ENCODE measurements at regions not wholly inside any gene's neighbourhood (a gene's known extent, or its start where the extent isn't known, plus 50 kb on each side); places are given as distances from the start of the nearest gene placed in this dataset.

GRCh38 chr1:25031601-25031965 is 101.5 kb upstream of the RUNX3 start:
- TF ChIP-seq POLR2AphosphoS5 (IDR thresholded peaks at IDR 0.05; ENCODE audit: borderline replicate concordance, low read depth, low read length): no peak
- no peak for TF ChIP-seq EZH2 (IDR thresholded peaks at IDR 0.05)
- TF ChIP-seq FOXP2 (optimal IDR thresholded peaks at IDR 0.05; ENCODE audit: control extremely low read depth, extremely low read length, insufficient read depth): no peak
